AG08396 (cell line): ENCODE measurements at regions not wholly inside any gene's neighbourhood (a gene's known extent, or its start where the extent isn't known, plus 50 kb on each side); places are given as distances from the start of the nearest gene placed in this dataset.
"Not testable (repeated sequence)": the region's sequence is repeated elsewhere in the genome, so short reads cannot be mapped to it uniquely, and the experiment has no call there.

Experiments
- DNase-seq: peaks from one replicate; pipeline ENCODE4 v3.0.0; 2012; ENCODE audit warnings: low spot score, mixed read lengths

- no peak for DNase-seq
These were observed 122.4 kb upstream of the SMURF2 start for GRCh38 chr17:64784353-64785010.

GRCh38 chr17:64783556-64784352, 121.6 kb upstream of the SMURF2 start:
- DNase-seq: no peak

DNA sequence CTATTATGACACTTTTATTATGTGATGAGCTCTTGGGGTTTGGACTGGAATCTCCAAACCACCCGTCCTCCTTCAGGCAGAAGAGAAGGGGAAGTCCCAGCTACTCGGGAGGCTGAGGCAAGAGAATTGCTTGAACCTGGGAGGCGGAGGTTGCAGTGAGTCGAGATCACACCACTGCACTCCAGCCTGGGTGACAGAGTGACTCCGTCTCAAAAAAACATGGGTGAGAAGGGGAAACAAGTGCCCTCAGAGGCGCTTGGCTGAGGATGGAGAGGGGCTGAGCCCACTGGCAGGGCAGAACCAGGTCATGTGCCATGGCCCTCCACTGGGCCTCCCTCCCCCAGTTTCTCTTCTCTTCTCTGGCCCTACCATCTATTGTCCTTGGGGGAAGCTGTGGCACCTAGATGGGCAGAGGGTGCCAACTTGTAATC, 120.9 kb upstream of the SMURF2 start:
- DNase-seq: no peak

DNA sequence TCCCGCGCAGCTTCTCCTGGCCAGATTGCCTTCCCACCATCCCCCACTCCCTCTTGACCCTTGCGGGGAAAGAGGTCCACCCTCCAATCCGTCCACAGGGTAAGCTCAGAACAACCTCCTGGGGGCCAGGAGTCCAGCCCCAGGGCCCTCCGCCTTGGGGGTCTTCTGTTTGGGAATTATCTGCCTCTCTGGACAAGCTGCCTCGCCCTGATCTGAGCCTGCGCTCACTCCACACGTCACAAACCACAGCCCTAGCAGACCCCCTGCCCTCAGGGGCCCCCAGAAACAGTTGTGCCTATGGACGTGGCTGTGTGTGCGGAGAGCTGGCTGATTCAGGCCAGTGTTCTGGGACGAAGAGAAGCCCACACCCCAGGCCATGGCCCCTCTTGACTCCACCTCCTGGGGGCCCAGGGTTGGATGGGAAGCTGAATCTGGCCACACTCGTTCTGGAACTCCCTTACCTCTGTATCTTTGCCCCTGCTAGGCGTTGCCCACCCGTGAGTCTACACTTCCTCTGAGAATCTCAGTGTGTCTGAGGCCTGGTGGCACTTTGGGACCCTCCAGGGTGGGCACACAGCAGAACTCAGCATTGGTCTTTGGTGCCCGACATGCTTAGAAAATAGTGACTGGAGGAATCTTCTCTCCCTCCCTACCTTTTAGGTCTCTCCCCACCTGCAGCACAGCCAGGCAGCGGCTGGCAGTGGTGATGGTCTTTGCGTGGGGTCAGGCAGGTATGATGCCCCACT, 119.9 kb upstream of the SMURF2 start:
- no peak for DNase-seq

DNA sequence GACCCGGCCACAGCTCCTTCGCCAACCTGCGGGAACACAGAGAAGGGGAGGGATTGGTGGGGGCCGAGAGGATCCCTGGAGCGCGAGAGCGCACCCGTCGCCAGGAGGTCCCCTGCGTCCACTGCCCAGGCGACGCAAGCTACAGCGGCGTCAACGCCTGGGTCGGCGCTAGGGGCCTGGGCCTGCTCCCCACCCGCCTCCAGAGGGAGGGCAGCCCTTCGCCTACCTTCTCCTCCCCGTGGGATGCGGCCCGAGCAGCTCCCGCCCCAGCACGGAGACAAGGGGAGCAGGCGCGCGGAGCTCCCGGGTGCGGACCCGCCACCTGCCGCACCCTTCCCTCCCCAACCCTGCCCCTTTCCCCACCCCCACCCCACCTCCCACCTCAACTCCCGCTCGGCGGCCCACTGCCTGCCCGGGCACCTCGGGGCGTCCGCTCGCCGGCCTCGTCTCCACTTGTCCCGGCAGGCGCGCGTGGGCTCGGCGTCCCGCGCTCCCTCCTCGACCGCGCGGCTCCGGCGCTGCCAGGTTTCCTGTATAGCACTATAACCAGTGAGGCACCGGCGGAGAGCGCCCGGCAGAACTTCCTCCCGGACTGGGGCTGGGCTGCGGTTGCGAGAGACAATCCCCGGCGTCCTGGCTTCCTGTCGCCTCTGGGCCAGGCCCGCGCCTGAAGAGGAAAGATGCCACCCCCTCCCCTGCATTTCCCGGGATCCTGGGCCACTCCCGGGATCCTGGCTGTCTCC, 119.1 kb upstream of the SMURF2 start:
- peak; percentile 36 for DNase-seq

- peak; percentile 61 for DNase-seq
These were observed 118.2 kb upstream of the SMURF2 start for GRCh38 chr17:64780096-64781013.

DNA sequence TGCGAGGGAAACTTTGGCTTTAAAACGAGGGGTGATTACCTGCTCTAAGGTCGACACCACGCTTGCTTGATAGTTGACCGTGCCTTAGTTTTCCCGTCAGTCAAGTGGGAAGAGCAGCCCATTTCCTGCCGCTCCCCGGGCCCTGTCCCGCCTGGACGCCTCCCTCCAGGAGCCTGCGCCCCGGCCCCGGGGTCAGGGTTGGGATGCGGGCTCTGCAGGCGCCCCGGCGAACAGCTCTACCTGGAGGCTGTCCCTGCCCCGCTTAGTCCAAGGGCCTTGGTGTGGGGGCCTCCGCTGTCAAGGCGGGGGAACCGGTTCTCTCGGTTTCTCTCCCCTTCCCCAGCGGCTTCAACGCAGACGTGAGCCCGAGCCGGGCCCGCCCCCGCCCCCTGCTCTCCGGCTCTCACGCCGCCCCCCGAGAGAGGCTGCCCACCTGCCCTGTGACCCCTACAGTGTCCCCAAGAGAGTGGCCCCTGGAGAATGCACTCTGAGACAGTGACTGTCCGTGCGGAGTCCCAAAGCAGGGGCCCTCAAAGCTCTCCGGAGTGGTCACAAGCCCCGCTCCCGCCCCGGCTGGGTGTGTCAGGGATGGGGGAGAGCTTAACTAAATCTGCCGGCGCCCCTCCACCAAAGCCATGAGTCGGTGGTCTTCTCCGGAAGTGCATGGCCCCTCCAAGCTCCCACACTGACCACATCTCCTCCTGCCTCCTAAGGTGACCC, 117.4 kb upstream of the SMURF2 start:
- DNase-seq: no peak

- not testable (repeated sequence) for DNase-seq
These were observed 116.9 kb upstream of the SMURF2 start for GRCh38 chr17:64779098-64779375.

DNA sequence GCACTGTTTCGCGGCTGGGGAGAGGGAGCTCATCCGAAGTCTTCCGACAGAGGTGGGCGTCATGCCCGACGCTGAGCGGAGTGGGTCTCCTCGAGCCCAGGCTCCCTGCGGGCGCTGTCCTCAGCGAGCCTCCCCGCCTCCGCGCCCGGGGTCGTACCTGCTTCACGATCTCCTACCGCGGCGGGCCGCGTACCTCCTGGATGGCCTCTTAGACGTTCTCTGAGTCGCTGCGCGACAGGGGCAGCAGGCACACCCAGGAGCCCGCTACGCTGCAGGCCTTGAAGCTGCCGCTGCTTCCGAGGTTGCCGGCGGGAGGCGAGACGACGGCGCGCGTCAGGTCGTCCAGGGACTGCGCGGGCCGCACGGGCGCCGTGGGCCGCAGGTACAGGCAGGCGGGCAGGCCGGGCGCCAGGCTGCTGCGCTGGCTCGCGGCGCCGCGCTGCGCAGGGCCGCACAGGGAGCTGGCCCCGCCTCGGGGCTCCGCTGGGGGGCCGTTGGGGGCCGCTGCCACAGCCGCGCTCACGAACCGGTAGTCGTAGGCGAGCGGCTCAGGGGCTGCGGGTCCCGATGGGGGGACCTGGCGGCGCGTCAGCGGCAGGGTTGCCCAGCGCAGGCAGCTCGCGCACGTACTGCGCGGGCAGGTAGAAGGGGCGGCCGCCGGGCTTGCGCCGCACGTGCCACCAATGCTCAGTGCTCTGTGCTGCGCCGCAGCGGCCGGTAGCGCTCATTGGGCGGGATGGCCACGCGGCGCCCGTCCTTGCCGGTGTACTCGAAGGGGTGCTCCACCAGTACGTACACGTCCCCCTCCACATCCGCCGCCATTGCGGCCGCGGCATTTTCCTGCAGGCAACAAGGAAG, 116.4 kb upstream of the SMURF2 start:
- DNase-seq: peak; percentile 31

DNA sequence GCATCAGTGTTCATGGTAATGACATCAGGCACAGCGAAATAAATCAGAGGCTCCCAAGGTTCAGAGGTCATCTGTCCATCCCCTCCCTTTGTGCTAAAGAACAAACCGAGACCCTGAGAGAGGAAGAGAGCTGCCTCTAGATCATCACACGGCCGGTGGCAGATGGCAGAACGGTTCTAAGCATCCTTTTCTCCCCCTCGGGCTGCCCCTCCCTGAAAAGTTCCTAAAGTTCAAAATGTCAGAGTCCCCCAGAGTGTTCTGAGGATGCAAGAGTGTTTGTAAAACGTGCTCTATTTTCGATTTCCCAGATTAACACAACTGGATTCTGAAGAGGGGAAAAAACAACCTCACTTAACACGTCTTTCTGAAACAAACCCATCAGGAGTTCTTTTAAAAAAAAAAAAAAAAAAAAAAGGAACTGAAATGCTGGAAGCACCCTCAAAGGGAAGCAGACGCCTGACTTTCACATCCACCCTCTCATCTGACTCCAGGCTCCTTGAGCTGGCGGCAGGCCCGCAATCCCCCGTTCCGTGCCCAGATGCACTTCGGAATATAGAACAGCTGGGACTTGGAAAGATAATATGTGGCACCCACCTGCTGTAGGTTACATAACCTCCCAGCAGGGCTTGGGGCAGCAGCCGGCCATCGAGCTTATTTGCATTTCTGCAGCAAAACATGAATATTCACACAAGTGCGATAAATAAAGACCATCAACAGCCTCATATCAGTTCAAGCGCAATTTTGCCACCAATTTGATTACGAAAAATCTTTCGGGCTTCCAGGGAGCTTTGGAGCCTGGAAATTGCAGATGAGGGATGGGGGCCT, 115.5 kb upstream of the SMURF2 start:
- DNase-seq: no peak

DNA sequence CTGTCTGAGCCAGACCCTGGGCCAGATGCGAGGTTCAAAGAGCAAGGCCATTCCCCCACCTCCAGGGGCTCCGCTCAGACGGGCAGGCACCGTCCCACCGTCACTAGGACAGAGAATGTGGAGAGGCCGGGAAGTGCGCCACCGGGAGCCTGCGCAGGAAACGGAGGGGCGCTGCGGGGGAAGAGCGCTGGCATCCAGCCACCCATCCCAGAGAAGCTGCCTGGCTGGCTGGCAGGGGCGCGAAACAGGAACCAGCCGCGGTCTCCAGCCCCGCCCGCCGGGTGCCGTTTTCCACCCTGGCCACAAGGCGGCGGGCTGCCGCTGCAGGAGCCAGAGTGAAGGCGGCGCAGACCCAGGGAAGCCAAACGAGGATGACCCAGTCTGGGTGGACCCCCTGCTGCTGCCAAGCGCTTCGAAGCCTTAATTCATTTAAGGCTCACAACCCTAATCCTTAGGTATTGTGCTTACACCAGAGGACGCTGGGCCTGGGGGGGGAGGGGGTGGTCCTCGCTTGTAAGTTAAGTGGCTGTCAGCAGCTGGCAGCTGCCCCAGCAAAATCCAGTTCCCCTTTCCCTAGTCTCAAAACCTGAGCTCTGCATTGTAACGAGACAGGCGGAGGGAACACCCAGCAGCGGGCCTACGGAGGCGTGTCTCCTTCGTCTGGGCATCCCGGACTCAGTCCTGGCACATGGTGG, 114.8 kb upstream of the SMURF2 start:
- peak; percentile 90 for DNase-seq

- no peak for DNase-seq
These were observed 113.8 kb upstream of the SMURF2 start for GRCh38 chr17:64775701-64776570.

- DNase-seq: no peak
These were observed 112.9 kb upstream of the SMURF2 start for GRCh38 chr17:64774888-64775540.

- DNase-seq: peak; percentile 69
These were observed 112.0 kb upstream of the SMURF2 start for GRCh38 chr17:64773836-64774761.

- DNase-seq: no peak
These were observed 111.3 kb upstream of the SMURF2 start for GRCh38 chr17:64773386-64773835.
